ENCODE measurements at regions not wholly inside any gene's neighbourhood (a gene's known extent, or its start where the extent isn't known, plus 50 kb on each side); places are given as distances from the start of the nearest gene placed in this dataset.

DNA sequence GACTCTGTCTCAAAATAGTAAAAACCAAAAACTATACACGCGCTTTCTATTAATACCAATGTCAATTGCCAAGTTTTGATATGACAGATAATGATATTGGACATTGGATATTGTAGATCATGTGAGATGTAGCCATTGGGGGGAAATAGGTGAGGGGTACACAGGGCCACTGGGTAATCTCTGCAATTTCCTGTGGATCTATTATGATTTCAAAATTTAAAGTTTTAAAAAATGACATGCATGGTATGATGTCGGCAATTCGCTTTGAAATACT is 266.0 kb downstream of the PARN start:
- H3K27me3 Mint-ChIP-seq: peaks cover 0 to 15% of the 10 kb centered on the region in 2 donors

GRCh38 chr16:14362774-14363371 is 267.2 kb downstream of the PARN start:
- H3K36me3 ChIP-seq (ENCODE audit: control insufficient read depth in 2 of 2, extremely low read depth in 1 of 2, insufficient read depth in 1 of 2, low read length in 1 of 2): no peaks in the 10 kb centered on the region
- H3K4me1 Mint-ChIP-seq: no peaks in the 10 kb centered on the region
- H3K4me3 ChIP-seq (ENCODE audit: control insufficient read depth in 1 of 2, extremely low read depth in 1 of 2, low read length in 1 of 2): no peak overlapping the region
- ATAC-seq (replicated peaks in 1 of 4) (no peak), DNase-seq (no peak)
- no peaks in the 10 kb centered on the region for H3K9me3 Mint-ChIP-seq
- no peak overlapping the region for H3K27ac Mint-ChIP-seq
- H3K9me3 ChIP-seq: no peaks in the 10 kb centered on the region
- ChIA-PET CTCF (no interaction called here), POLR2A (no interaction called here)
- WGBS (ENCODE audit: insufficient coverage): 93% methylated on average over 6 of the region's 20 CpGs
- H3K4me3 Mint-ChIP-seq: no peak overlapping the region
- H3K4me1 ChIP-seq (ENCODE audit: control insufficient read depth in 1 of 2, extremely low read depth in 1 of 2, insufficient read depth in 2 of 2, low read length in 2 of 2): no peaks in the 10 kb centered on the region
- H3K27me3 ChIP-seq (replicated peaks in 1 of 2; ENCODE audit: control insufficient read depth in 2 of 2, extremely low read depth in 1 of 2, insufficient read depth in 2 of 2, low read length in 1 of 2): peaks cover 0 to 25% of the 10 kb centered on the region in 2 experiments
- H3K27ac ChIP-seq (ENCODE audit: low read length): no peak overlapping the region
- peaks cover 0 to 14% of the 10 kb centered on the region in 2 donors for H3K27me3 Mint-ChIP-seq
- H3K36me3 Mint-ChIP-seq: no peaks in the 10 kb centered on the region

More for the DNA sequence above, 266.0 kb downstream of the PARN start:
- DNase-seq (no peak), ATAC-seq (replicated peaks in 1 of 4) (no peak)
- 77% methylated on average over 2 of the region's 4 CpGs for WGBS (ENCODE audit: insufficient coverage)
- H3K4me3 Mint-ChIP-seq: no peak overlapping the region
- no peak overlapping the region for H3K27ac Mint-ChIP-seq
- no peaks in the 10 kb centered on the region for H3K4me1 Mint-ChIP-seq
- Histone ChIP-seq H3K27ac (ENCODE audit: low read length) (no peak overlapping the region), H3K36me3 (ENCODE audit: control insufficient read depth in 2 of 2, extremely low read depth in 1 of 2, insufficient read depth in 1 of 2, low read length in 1 of 2) (no peaks in the 10 kb centered on the region), H3K4me3 (ENCODE audit: control insufficient read depth in 1 of 2, extremely low read depth in 1 of 2, low read length in 1 of 2) (no peak overlapping the region), H3K27me3 (replicated peaks in 1 of 2; ENCODE audit: control insufficient read depth in 2 of 2, extremely low read depth in 1 of 2, insufficient read depth in 2 of 2, low read length in 1 of 2) (peaks cover 0 to 22% of the 10 kb centered on the region in 2 experiments), H3K9me3 (no peaks in the 10 kb centered on the region), H3K4me1 (ENCODE audit: control insufficient read depth in 1 of 2, extremely low read depth in 1 of 2, insufficient read depth in 2 of 2, low read length in 2 of 2) (no peaks in the 10 kb centered on the region)
- H3K36me3 Mint-ChIP-seq: no peaks in the 10 kb centered on the region
- H3K9me3 Mint-ChIP-seq: no peaks in the 10 kb centered on the region
- ChIA-PET CTCF (no interaction called here), POLR2A (no interaction called here)

DNA sequence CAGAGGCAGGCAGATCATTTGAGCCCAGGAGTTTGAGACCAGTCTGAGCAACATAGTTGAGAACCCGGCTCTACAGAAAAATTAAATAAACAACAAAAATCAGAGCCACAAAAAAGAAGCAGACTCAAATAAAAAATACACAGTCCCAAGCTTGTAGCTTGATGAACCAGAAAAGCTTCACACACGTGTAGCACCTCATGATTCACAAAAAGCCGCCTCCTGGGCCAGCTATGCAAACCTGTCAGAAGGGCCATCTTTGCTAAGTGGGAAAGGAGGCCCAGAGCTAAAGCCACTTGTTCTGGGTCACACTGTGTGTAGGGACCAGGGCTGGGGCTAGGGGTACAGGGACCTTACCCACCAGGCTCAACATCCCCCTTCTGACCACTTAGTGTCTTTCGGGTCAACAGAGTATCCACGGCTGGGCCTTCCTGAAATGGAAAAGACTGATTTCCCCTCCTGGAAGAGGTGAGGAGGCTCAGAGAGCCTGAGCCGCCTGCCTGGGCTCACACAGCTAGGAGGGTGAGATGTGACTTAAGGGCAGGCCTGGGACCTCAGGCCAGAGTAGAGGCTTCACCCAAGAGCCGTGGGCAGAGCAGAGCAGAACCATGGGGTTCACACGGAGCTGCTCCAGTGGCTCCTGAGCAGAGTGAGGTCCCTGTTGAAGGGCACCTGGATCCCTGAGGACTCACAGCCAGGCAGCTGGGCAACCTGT is 269.6 kb downstream of the PARN start:
- POLR2A ChIA-PET: interaction anchor here in 1 of 2 donors (0.5 kb wide), 1 partner anchor 16 kb away, joined by 17 read pairs; no protein-coding TSS in a partner anchor
- H3K4me1 ChIP-seq (ENCODE audit: control insufficient read depth in 1 of 2, extremely low read depth in 1 of 2, insufficient read depth in 2 of 2, low read length in 2 of 2): no peaks in the 10 kb centered on the region
- no peak overlapping the region for H3K4me3 Mint-ChIP-seq
- H3K9me3 Mint-ChIP-seq: no peaks in the 10 kb centered on the region
- no peaks in the 10 kb centered on the region for H3K36me3 ChIP-seq (ENCODE audit: control insufficient read depth in 2 of 2, extremely low read depth in 1 of 2, insufficient read depth in 1 of 2, low read length in 1 of 2)
- no peak overlapping the region for H3K4me3 ChIP-seq (ENCODE audit: control insufficient read depth in 1 of 2, extremely low read depth in 1 of 2, low read length in 1 of 2)
- peaks cover 0 to under 1% (median under 1%) of the 10 kb centered on the region in 3 donors for H3K4me1 Mint-ChIP-seq
- H3K27me3 Mint-ChIP-seq: peaks cover 0 to 14% of the 10 kb centered on the region in 2 donors
- no peak overlapping the region for H3K27ac Mint-ChIP-seq
- H3K9me3 ChIP-seq: no peaks in the 10 kb centered on the region
- no peak overlapping the region for H3K27ac ChIP-seq (ENCODE audit: low read length)
- ATAC-seq (replicated peaks in 1 of 4): no peak
- no peaks in the 10 kb centered on the region for H3K36me3 Mint-ChIP-seq
- CTCF ChIA-PET: interaction anchor here in 1 of 2 donors (0.6 kb wide), 1 partner anchor 226 kb away, joined by 3 read pairs; no protein-coding TSS in a partner anchor
- H3K27me3 ChIP-seq (replicated peaks in 1 of 2; ENCODE audit: control insufficient read depth in 2 of 2, extremely low read depth in 1 of 2, insufficient read depth in 2 of 2, low read length in 1 of 2): peaks cover 0 to 37% of the 10 kb centered on the region in 2 experiments
- WGBS (ENCODE audit: insufficient coverage): 87% methylated on average over 6 of the region's 8 CpGs
- DNase-seq: no peak

GRCh38 chr16:14358697-14359305 is 271.3 kb downstream of the PARN start:
- Histone ChIP-seq H3K4me1 (ENCODE audit: control insufficient read depth in 1 of 2, extremely low read depth in 1 of 2, insufficient read depth in 2 of 2, low read length in 2 of 2) (no peaks in the 10 kb centered on the region), H3K27me3 (replicated peaks in 1 of 2; ENCODE audit: control insufficient read depth in 2 of 2, extremely low read depth in 1 of 2, insufficient read depth in 2 of 2, low read length in 1 of 2) (peaks cover 0 to 32% of the 10 kb centered on the region in 2 experiments), H3K27ac (ENCODE audit: low read length) (no peak overlapping the region), H3K4me3 (ENCODE audit: control insufficient read depth in 1 of 2, extremely low read depth in 1 of 2, low read length in 1 of 2) (no peak overlapping the region), H3K36me3 (ENCODE audit: control insufficient read depth in 2 of 2, extremely low read depth in 1 of 2, insufficient read depth in 1 of 2, low read length in 1 of 2) (no peaks in the 10 kb centered on the region), H3K9me3 (no peaks in the 10 kb centered on the region)
- Mint-ChIP-seq H3K4me1 (peaks cover 8 to 10% (median 9%) of the 10 kb centered on the region in 3 donors), H3K36me3 (no peaks in the 10 kb centered on the region), H3K27ac (no peak overlapping the region), H3K9me3 (no peaks in the 10 kb centered on the region), H3K4me3 (no peak overlapping the region), H3K27me3 (peaks cover 0 to 10% of the 10 kb centered on the region in 2 donors)
- ChIA-PET CTCF (no interaction called here), POLR2A (no interaction called here)
- DNase-seq (no peak), ATAC-seq (replicated peaks in 1 of 4) (no peak)
- 57% methylated on average over 1 of the region's 4 CpGs for WGBS (ENCODE audit: insufficient coverage)

DNA sequence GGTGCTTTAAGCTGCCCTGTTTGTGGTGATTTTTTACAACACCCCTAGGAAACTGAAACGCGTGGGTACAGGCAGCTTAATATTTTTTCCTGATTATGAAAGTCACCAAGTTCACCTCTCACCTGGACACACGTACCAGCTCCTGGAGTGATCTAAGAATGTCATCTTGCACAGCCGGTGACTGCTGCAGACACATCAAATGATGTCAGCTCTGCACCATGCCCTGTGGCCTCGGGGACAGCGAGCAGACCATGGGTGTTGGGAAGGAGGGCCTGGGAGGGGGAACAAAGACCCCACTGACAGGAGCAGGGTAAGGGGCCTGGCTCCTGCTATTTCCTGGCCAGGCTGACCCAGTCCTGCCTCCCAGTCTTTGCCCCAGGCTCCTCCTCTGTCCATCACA is 272.7 kb downstream of the PARN start:
- Mint-ChIP-seq H3K27ac (no peak overlapping the region), H3K36me3 (no peaks in the 10 kb centered on the region), H3K4me1 (peaks cover 8 to 10% (median 9%) of the 10 kb centered on the region in 3 donors), H3K27me3 (peaks cover 0 to 5% of the 10 kb centered on the region in 2 donors), H3K9me3 (no peaks in the 10 kb centered on the region), H3K4me3 (no peak overlapping the region)
- ATAC-seq (replicated peaks in 1 of 4) (no peak), DNase-seq (no peak)
- no peaks in the 10 kb centered on the region for H3K9me3 ChIP-seq
- H3K4me3 ChIP-seq (ENCODE audit: control insufficient read depth in 1 of 2, extremely low read depth in 1 of 2, low read length in 1 of 2): no peak overlapping the region
- ChIA-PET POLR2A (no interaction called here), CTCF (interaction anchor here in 1 of 2 donors (0.5 kb wide), 1 partner anchor 27 kb away, joined by 4 read pairs; no protein-coding TSS in a partner anchor)
- H3K36me3 ChIP-seq (ENCODE audit: control insufficient read depth in 2 of 2, extremely low read depth in 1 of 2, insufficient read depth in 1 of 2, low read length in 1 of 2): no peaks in the 10 kb centered on the region
- 100% methylated on average over 2 of the region's 6 CpGs for WGBS (ENCODE audit: insufficient coverage)
- peaks cover 0 to 30% of the 10 kb centered on the region in 2 experiments for H3K27me3 ChIP-seq (replicated peaks in 1 of 2; ENCODE audit: control insufficient read depth in 2 of 2, extremely low read depth in 1 of 2, insufficient read depth in 2 of 2, low read length in 1 of 2)
- no peaks in the 10 kb centered on the region for H3K4me1 ChIP-seq (ENCODE audit: control insufficient read depth in 1 of 2, extremely low read depth in 1 of 2, insufficient read depth in 2 of 2, low read length in 2 of 2)
- H3K27ac ChIP-seq (ENCODE audit: low read length): no peak overlapping the region

GRCh38 chr16:14356064-14356463 is 274.0 kb downstream of the PARN start:
- no peak overlapping the region for H3K27ac Mint-ChIP-seq
- H3K4me1 Mint-ChIP-seq: peaks cover 8 to 10% (median 9%) of the 10 kb centered on the region in 3 donors
- ChIA-PET POLR2A (no interaction called here), CTCF (interaction anchor here in 1 of 2 donors (0.6 kb wide), 1 partner anchor 14 kb away, joined by 15 read pairs; no protein-coding TSS in a partner anchor)
- H3K27me3 Mint-ChIP-seq: peaks cover 0 to 2% of the 10 kb centered on the region in 2 donors
- H3K4me3 Mint-ChIP-seq: no peak overlapping the region
- H3K36me3 ChIP-seq (ENCODE audit: control insufficient read depth in 2 of 2, extremely low read depth in 1 of 2, insufficient read depth in 1 of 2, low read length in 1 of 2): no peaks in the 10 kb centered on the region
- no peak overlapping the region for H3K4me3 ChIP-seq (ENCODE audit: control insufficient read depth in 1 of 2, extremely low read depth in 1 of 2, low read length in 1 of 2)
- no peak overlapping the region for H3K27ac ChIP-seq (ENCODE audit: low read length)
- ATAC-seq (replicated peaks in 1 of 4): no peak
- 92% methylated on average over 5 of the region's 11 CpGs for WGBS (ENCODE audit: insufficient coverage)
- no peaks in the 10 kb centered on the region for H3K9me3 ChIP-seq
- H3K27me3 ChIP-seq (replicated peaks in 1 of 2; ENCODE audit: control insufficient read depth in 2 of 2, extremely low read depth in 1 of 2, insufficient read depth in 2 of 2, low read length in 1 of 2): peaks cover 0 to 26% of the 10 kb centered on the region in 2 experiments
- H3K9me3 Mint-ChIP-seq: no peaks in the 10 kb centered on the region
- no peak for DNase-seq
- no peaks in the 10 kb centered on the region for H3K36me3 Mint-ChIP-seq
- H3K4me1 ChIP-seq (ENCODE audit: control insufficient read depth in 1 of 2, extremely low read depth in 1 of 2, insufficient read depth in 2 of 2, low read length in 2 of 2): no peaks in the 10 kb centered on the region

Data from T-cell (primary cell).